ENCODE measurements at regions not wholly inside any gene's neighbourhood (a gene's known extent, or its start where the extent isn't known, plus 50 kb on each side); places are given as distances from the start of the nearest gene placed in this dataset.
"Not testable (repeated sequence)": the region's sequence is repeated elsewhere in the genome, so short reads cannot be mapped to it uniquely, and the experiment has no call there.

DNA sequence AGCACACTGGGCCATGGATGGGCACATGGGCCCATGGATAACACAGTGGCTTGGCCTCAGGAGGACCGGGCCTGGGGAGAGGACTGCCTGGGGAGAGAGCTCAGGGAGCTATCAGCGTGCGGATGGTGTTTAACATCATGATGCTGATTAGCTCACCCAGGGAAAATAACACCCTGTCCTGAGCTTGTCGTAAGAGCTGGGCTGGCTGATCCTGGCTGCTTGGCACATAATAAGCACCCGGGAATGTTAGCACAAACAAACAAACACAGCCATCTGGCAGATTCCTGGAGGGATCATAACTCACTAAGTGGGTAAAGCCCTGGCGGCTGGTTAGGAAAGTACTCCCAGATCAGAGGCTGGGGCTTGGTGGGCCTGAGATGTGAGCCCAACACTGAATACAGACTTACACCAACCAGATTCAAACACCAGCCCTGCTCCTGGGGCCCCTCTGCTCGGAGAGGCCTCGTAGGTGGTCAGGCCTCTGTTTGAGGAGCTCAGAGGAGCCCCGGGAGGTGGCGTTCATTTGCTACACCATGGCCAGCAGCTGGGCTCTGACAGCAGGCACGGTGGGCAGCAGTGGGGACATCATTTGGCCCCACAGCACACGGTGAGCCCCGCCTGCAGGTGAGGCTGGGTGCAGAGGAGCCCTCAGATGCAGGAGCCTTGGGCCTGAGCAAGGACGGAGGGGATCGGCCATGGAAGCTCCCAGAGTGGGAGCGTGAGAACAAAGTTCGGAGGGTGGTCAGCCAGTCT lies 193.4 kb upstream of the HDAC4 start:
- H3K36me3 ChIP-seq (ENCODE audit: control insufficient read depth, insufficient read depth, low read length): no peaks in the 10 kb centered on the region

GRCh38 chr2:239593455-239593854 lies 192.6 kb upstream of the HDAC4 start:
- H3K9ac ChIP-seq (ENCODE audit: low read length): no peak overlapping the region
- H3K4me1 ChIP-seq (ENCODE audit: control insufficient read depth, insufficient read depth, low read length): no peaks in the 10 kb centered on the region
- H3K27ac ChIP-seq (ENCODE audit: low read depth, low read length): no peak overlapping the region
- H3K4me3 ChIP-seq (ENCODE audit: low read length): no peak overlapping the region
- H3K27me3 ChIP-seq (ENCODE audit: control insufficient read depth, insufficient read depth, low read length): no peaks in the 10 kb centered on the region
- no peaks in the 10 kb centered on the region for H3K36me3 ChIP-seq (ENCODE audit: control insufficient read depth, insufficient read depth, low read length)

More for the DNA sequence above, 193.4 kb upstream of the HDAC4 start:
- no peak overlapping the region for H3K4me3 ChIP-seq (ENCODE audit: low read length)
- no peak overlapping the region for H3K27ac ChIP-seq (ENCODE audit: low read depth, low read length)
- no peak overlapping the region for H3K9ac ChIP-seq (ENCODE audit: low read length)
- no peaks in the 10 kb centered on the region for H3K27me3 ChIP-seq (ENCODE audit: control insufficient read depth, insufficient read depth, low read length)
- H3K4me1 ChIP-seq (ENCODE audit: control insufficient read depth, insufficient read depth, low read length): no peaks in the 10 kb centered on the region

- H3K27ac ChIP-seq (ENCODE audit: low read depth, low read length); H3K4me3 ChIP-seq (ENCODE audit: low read length); H3K4me1 ChIP-seq (ENCODE audit: control insufficient read depth, insufficient read depth, low read length); H3K27me3 ChIP-seq (ENCODE audit: control insufficient read depth, insufficient read depth, low read length); H3K9ac ChIP-seq (ENCODE audit: low read length); H3K36me3 ChIP-seq (ENCODE audit: control insufficient read depth, insufficient read depth, low read length): not testable (repeated sequence)
Observed at GRCh38 chr2:239592629-239593290, 191.9 kb upstream of the HDAC4 start.

DNA sequence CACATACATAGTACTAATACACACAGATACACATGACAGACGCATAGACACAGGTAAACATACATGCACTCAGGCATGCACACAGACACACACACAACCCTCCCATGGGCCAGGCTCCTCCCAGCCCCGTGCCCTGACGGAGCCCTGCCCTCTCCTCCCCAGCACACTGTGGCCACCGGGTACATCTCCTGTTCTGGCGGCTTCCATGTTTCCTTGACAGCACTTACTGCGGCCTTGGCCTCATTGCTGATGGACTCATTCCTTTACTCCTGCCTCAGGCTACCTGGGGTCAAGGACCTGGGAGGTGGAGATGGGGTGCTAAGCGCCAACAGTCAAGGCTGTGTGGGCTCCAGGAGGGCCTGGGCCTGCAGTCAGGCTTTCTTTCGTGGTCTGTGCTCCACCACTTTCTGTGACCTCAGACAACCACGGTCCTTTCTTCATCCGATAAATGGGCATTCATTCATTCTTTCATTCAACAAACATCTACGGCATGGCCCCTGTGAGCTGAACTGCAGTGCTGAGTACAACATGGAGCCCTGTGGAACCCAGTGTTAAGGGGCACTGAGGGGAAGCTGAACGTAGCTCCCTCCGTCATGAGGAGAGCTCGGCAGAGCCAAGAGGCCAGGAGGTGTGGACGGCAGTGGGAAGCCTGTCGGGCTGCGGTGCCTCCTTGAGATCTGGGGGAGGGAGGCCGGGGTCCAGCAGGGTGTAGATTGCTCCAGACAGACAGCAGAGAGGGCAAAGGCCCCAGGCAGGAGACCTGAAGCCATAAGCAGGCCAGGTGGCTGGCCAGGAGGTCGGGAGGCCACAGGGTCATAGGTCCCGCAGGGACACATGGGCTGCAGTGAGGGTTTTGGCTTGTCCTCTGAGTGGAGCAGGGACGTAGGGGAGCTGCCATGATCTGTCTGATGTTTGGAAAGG lies 190.4 kb upstream of the HDAC4 start:
- H3K9ac ChIP-seq (ENCODE audit: low read length): no peak overlapping the region
- no peak overlapping the region for H3K27ac ChIP-seq (ENCODE audit: low read depth, low read length)
- no peaks in the 10 kb centered on the region for H3K36me3 ChIP-seq (ENCODE audit: control insufficient read depth, insufficient read depth, low read length)
- no peaks in the 10 kb centered on the region for H3K27me3 ChIP-seq (ENCODE audit: control insufficient read depth, insufficient read depth, low read length)
- no peak overlapping the region for H3K4me3 ChIP-seq (ENCODE audit: low read length)
- H3K4me1 ChIP-seq (ENCODE audit: control insufficient read depth, insufficient read depth, low read length): no peaks in the 10 kb centered on the region

DNA sequence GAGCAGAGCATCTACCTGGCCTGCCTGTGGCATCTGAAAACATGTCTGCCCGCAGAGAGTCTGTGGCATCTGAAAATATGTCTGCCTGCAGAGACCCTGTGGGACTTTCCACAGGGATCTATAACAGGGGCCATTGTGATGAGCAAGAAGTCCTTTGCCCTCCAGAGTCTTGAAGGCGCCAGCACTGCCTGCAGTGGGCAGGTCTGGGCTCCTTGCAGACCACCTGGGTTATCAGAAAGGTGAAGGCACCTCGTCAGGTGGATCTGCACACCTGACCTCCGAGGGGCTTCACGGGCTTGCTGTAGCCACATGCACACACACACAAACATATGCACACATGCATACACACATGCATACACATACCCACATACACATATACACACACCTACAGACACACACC lies 189.5 kb upstream of the HDAC4 start:
- Histone ChIP-seq H3K9ac (ENCODE audit: low read length) (no peak overlapping the region), H3K36me3 (ENCODE audit: control insufficient read depth, insufficient read depth, low read length) (no peaks in the 10 kb centered on the region), H3K4me1 (ENCODE audit: control insufficient read depth, insufficient read depth, low read length) (no peaks in the 10 kb centered on the region), H3K4me3 (ENCODE audit: low read length) (no peak overlapping the region), H3K27me3 (ENCODE audit: control insufficient read depth, insufficient read depth, low read length) (no peaks in the 10 kb centered on the region), H3K27ac (ENCODE audit: low read depth, low read length) (no peak overlapping the region)

DNA sequence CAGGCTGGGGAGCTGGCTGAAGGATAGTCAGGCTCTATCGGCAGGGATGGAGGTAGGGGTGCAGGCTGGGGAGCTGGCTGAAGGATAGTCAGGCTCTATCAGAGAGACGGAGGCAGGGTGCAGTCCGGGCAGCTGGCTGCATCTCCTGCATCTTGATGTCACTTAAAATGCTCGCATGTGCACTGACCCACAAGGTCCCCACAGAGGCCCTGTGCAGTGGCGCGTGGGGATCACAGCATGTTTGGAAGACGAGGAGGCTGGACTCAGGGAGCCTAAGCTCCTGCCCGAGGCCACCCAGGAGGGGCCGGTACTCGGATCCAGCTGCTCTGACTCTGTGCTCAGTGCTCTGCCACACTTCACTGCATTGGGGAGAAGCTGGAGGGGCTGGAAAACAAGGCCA lies 189.0 kb upstream of the HDAC4 start:
- Histone ChIP-seq H3K27ac (ENCODE audit: low read depth, low read length) (no peak overlapping the region), H3K36me3 (ENCODE audit: control insufficient read depth, insufficient read depth, low read length) (no peaks in the 10 kb centered on the region), H3K27me3 (ENCODE audit: control insufficient read depth, insufficient read depth, low read length) (no peaks in the 10 kb centered on the region), H3K4me1 (ENCODE audit: control insufficient read depth, insufficient read depth, low read length) (no peaks in the 10 kb centered on the region), H3K4me3 (ENCODE audit: low read length) (no peak overlapping the region), H3K9ac (ENCODE audit: low read length) (no peak overlapping the region)

DNA sequence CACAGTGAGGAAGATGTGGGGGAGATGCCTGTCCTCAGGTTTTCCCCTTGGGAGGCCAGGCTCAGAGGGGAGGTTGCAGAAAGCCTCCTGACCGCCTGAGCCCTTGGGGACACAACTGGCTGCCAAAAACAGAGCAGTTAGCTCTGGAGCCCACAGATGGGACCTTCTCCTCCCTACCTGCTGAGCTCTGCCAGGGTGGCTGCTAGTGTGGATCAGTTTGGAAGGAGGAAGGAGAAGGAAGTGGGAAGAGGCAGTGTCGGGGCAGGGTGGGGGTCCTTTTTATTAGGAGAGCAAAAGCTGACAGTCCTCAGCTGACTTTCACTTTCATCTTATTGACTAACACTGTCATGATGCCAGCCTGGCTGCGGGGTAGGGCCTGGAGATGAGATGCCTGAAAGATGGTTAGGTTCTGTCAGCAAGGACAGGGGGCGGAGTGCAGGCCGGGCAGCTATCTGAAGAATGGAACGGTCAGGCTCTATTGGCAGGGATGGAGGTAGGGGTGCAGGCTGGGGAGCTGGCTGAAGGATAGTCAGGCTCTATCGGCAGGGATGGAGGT lies 188.5 kb upstream of the HDAC4 start:
- Histone ChIP-seq H3K27me3 (ENCODE audit: control insufficient read depth, insufficient read depth, low read length) (no peaks in the 10 kb centered on the region), H3K4me3 (ENCODE audit: low read length) (no peak overlapping the region), H3K36me3 (ENCODE audit: control insufficient read depth, insufficient read depth, low read length) (no peaks in the 10 kb centered on the region), H3K27ac (ENCODE audit: low read depth, low read length) (no peak overlapping the region), H3K9ac (ENCODE audit: low read length) (no peak overlapping the region), H3K4me1 (ENCODE audit: control insufficient read depth, insufficient read depth, low read length) (no peaks in the 10 kb centered on the region)

- Histone ChIP-seq H3K9ac (ENCODE audit: low read length) (no peak overlapping the region), H3K36me3 (ENCODE audit: control insufficient read depth, insufficient read depth, low read length) (no peaks in the 10 kb centered on the region), H3K27ac (ENCODE audit: low read depth, low read length) (no peak overlapping the region), H3K4me3 (ENCODE audit: low read length) (no peak overlapping the region), H3K27me3 (ENCODE audit: control insufficient read depth, insufficient read depth, low read length) (no peaks in the 10 kb centered on the region), H3K4me1 (ENCODE audit: control insufficient read depth, insufficient read depth, low read length) (no peaks in the 10 kb centered on the region)
Observed at GRCh38 chr2:239588451-239589269, 187.8 kb upstream of the HDAC4 start.

- Histone ChIP-seq H3K27ac (ENCODE audit: low read depth, low read length) (no peak overlapping the region), H3K36me3 (ENCODE audit: control insufficient read depth, insufficient read depth, low read length) (no peaks in the 10 kb centered on the region), H3K27me3 (ENCODE audit: control insufficient read depth, insufficient read depth, low read length) (no peaks in the 10 kb centered on the region), H3K4me3 (ENCODE audit: low read length) (no peak overlapping the region), H3K4me1 (ENCODE audit: control insufficient read depth, insufficient read depth, low read length) (no peaks in the 10 kb centered on the region), H3K9ac (ENCODE audit: low read length) (no peak overlapping the region)
Observed at GRCh38 chr2:239587841-239588240, 187.0 kb upstream of the HDAC4 start.

DNA sequence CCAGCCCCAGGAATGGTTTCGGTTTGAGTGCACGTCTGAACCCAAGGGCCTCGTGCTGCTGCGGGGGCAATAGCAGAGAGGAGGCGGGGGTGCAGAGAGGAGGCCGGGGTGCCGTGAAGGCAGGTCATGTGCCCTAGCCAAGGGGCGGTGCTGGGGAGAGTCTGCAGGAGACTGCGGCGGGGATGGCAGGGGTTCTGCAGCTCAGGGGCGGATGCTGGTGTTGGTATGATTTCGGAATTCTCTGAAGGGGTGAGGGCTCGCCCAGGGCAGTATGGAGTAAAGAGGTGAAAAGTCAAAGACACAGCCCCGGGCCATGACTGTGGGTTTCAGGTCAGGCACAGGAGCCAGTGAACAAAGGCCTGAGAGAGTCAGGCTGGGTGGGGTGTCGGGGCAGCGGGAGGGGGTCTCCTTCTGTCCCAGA lies 186.5 kb upstream of the HDAC4 start:
- H3K27ac ChIP-seq (ENCODE audit: low read depth, low read length): no peak overlapping the region

DNA sequence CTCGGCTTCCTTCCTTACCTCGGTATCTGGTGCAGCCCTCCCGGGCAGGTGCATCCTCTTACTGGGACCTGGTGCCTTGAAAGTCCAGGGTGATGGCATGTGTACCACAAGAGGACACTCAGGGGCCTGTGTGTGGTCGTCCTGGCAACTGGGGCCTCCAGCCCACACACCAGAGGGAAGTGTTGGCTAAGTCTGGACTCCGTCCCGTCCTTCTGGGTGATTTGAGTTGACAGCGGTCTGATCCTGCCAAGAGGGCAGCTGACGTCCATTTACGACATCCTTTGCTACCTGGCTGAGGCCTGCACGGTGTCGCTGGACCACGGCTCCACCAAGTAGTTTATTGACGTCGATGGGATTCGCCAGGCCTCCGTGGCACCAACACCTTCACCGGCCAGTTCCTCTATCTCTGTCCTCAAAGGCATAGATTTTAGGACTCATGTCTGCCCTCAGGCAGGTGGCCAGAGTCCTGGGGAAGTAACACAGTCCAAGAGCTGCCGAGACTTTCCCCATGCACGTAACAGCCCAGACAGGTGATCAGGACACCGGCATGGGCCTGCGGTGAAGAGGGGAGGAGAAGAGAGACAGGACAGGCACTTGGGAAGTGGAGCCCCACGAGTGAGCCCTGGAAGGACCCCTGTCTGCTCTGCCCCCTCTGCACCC lies 186.0 kb upstream of the HDAC4 start:
- no peak overlapping the region for H3K9ac ChIP-seq (ENCODE audit: low read length)
- H3K27ac ChIP-seq (ENCODE audit: low read depth, low read length): no peak overlapping the region
- H3K4me1 ChIP-seq (ENCODE audit: control insufficient read depth, insufficient read depth, low read length): no peaks in the 10 kb centered on the region
- H3K36me3 ChIP-seq (ENCODE audit: control insufficient read depth, insufficient read depth, low read length): no peaks in the 10 kb centered on the region
- no peak overlapping the region for H3K4me3 ChIP-seq (ENCODE audit: low read length)
- no peaks in the 10 kb centered on the region for H3K27me3 ChIP-seq (ENCODE audit: control insufficient read depth, insufficient read depth, low read length)

More for the DNA sequence above, 186.5 kb upstream of the HDAC4 start:
- Histone ChIP-seq H3K4me3 (ENCODE audit: low read length) (no peak overlapping the region), H3K36me3 (ENCODE audit: control insufficient read depth, insufficient read depth, low read length) (no peaks in the 10 kb centered on the region), H3K9ac (ENCODE audit: low read length) (no peak overlapping the region), H3K4me1 (ENCODE audit: control insufficient read depth, insufficient read depth, low read length) (no peaks in the 10 kb centered on the region), H3K27me3 (ENCODE audit: control insufficient read depth, insufficient read depth, low read length) (no peaks in the 10 kb centered on the region)

All from rectal smooth muscle tissue (tissue), 1 donor.